Upper lobe of right lung (tissue), 1 donor: ENCODE measurements at regions not wholly inside any gene's neighbourhood (a gene's known extent, or its start where the extent isn't known, plus 50 kb on each side); places are given as distances from the start of the nearest gene placed in this dataset.

Source experiments
- ATAC-seq: fragments of 200-7000 bp; cut with Tn5 transposase; one replicate; pipeline ENCODE4 v1.9.1; 2020; ENCODE audit warnings: mild to moderate bottlenecking, moderate library complexity
- DNase-seq: peaks from one replicate; pipeline ENCODE4 v3.0.0-alpha.2; 2020
- H3K27ac ChIP-seq: fragments of 200-600 bp; one replicate; pipeline ENCODE4 v1.8.0; 2022
- H3K27me3 ChIP-seq: fragments of 200-600 bp; one replicate; pipeline ENCODE4 v1.8.0; 2022; ENCODE audit warnings: mild to moderate bottlenecking
- H3K36me3 ChIP-seq: fragments of 200-600 bp; one replicate; pipeline ENCODE4 v1.8.0; 2022
- H3K4me1 ChIP-seq: fragments of 200-600 bp; one replicate; pipeline ENCODE4 v1.8.0; 2022
- H3K4me3 ChIP-seq: fragments of 200-600 bp; one replicate; pipeline ENCODE4 v1.8.0; 2022; ENCODE audit warnings: mild to moderate bottlenecking
- H3K9me3 ChIP-seq: fragments of 200-600 bp; one replicate; pipeline ENCODE4 v1.8.0; 2022
- intact Hi-C: fragments of 100-400 bp; cut with DNase I; formaldehyde crosslinking; loops from one replicate; pipeline ENCODE4 v1.11.0; 2022
- TF ChIP-seq, protein P1 (sequence below): fragments of 200-600 bp; IDR thresholded peaks from one replicate; pipeline ENCODE4 v1.8.0; 2022; ENCODE audit warnings: antibody characterized with exemption
- donor health status: DM: no; HTN: yes; CAD: no; lungs with severe emphysema.

DNA sequence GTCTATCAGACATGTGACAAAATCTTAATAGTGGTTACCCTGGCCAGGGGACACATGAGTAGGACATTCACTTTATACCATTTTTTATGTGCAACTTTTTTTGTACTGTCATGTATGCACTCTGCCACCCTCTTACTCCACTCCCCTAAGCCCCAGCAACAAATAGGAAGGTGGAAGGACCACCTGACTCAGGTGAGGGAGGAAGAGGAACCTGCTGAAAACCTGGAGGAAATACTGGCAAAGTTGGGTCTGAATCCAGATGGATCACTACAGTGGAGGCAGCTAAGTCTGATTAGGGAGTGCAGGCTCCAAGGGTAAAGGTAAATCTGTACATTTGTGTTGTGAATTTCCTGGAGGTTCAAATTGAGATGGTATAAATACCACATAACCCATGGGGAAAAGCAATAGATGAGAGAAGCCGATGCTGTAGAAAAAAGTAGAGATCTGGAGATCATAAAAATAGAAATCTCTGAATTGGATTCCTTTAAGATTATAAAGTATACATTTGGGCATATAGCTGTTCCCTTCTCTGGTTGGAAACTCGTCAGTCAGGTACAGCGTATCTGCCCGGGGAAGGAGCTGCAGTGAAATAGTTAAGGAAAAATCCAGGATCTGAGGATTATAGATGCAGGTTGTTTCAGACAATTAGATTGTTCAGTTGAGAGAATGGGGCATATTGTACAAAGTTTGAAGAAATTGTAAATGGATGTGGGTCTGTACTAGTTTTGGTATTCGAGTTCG is 52.2 kb upstream of the OR9Q1 start:
- H3K36me3 ChIP-seq: no peaks in the 10 kb centered on the region
- H3K4me3 ChIP-seq: no peak overlapping the region
- H3K27ac ChIP-seq: no peak overlapping the region
- DNase-seq (no peak), ATAC-seq (no peak)
- no peaks in the 10 kb centered on the region for H3K27me3 ChIP-seq
- TF ChIP-seq, protein P1, sequence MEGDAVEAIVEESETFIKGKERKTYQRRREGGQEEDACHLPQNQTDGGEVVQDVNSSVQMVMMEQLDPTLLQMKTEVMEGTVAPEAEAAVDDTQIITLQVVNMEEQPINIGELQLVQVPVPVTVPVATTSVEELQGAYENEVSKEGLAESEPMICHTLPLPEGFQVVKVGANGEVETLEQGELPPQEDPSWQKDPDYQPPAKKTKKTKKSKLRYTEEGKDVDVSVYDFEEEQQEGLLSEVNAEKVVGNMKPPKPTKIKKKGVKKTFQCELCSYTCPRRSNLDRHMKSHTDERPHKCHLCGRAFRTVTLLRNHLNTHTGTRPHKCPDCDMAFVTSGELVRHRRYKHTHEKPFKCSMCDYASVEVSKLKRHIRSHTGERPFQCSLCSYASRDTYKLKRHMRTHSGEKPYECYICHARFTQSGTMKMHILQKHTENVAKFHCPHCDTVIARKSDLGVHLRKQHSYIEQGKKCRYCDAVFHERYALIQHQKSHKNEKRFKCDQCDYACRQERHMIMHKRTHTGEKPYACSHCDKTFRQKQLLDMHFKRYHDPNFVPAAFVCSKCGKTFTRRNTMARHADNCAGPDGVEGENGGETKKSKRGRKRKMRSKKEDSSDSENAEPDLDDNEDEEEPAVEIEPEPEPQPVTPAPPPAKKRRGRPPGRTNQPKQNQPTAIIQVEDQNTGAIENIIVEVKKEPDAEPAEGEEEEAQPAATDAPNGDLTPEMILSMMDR: no peak
- intact Hi-C loops: no loop called here
- no peaks in the 10 kb centered on the region for H3K9me3 ChIP-seq
- no peaks in the 10 kb centered on the region for H3K4me1 ChIP-seq

DNA sequence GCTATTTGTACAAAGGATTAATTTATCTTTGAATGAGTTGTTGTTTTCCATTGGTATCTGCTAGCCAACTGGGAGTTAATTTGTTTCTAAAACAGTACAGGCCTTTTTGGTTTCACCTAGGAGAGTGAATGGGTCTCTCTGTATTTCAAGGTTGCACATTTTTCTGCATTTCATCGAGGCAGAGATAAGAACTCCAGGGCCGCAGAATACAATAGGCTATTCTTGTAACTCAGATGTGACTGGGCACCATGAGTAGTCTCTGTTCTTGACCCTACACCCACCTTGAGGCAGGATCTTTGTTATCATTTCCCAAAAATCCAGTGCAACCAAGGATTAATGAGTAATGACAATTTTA is 51.7 kb upstream of the OR9Q1 start:
- no peaks in the 10 kb centered on the region for H3K9me3 ChIP-seq
- H3K4me3 ChIP-seq: no peak overlapping the region
- H3K27me3 ChIP-seq: no peaks in the 10 kb centered on the region
- DNase-seq (no peak), ATAC-seq (no peak)
- TF ChIP-seq, protein P1: no peak
- H3K4me1 ChIP-seq: no peaks in the 10 kb centered on the region
- H3K27ac ChIP-seq: no peak overlapping the region
- intact Hi-C loops: no loop called here
- H3K36me3 ChIP-seq: no peaks in the 10 kb centered on the region
